GM12878 (cell line): ENCODE measurements at regions not wholly inside any gene's neighbourhood (a gene's known extent, or its start where the extent isn't known, plus 50 kb on each side); places are given as distances from the start of the nearest gene placed in this dataset.

Experiments used
- ATAC-seq: fragments of 200-7000 bp; cut with Tn5 transposase; 3 replicates; pipeline ENCODE4 v1.9.1; 2020; ENCODE audit warnings: mild to moderate bottlenecking, moderate library complexity
- BruUV-seq: library from RNA; stranded (reverse); fragments of 400-500 nt; replicated peaks from 2 replicates; lab custom pipeline; 2021; lab: Mats Ljungman, UMichigan
- CTCF ChIA-PET: fragments of 300-600 bp; sonication (Branson Sonifier 250); formaldehyde crosslinking; extraction: SDS; loops from one replicate; lab custom pipeline; 2021; ENCODE audit warnings: inconsistent platforms; lab: Yijun Ruan, JAX
- POLR2A ChIA-PET: fragments of 350-600 bp; formaldehyde crosslinking; extraction: SDS; loops from one replicate; lab custom pipeline; 2021; ENCODE audit warnings: inconsistent platforms; lab: Charles Lee
- RAD21 ChIA-PET: fragments of 300-600 bp; sonication (Branson Sonifier 250); formaldehyde crosslinking; loops from one replicate; lab custom pipeline; 2023; ENCODE audit warnings: antibody characterized with exemption; ENCODE audit not compliant: unreplicated experiment; lab: Charles Lee
- SMC1A ChIA-PET: fragments of 300-600 bp; sonication (Branson Sonifier 250); formaldehyde crosslinking; loops from one replicate; lab custom pipeline; 2023; ENCODE audit not compliant: unreplicated experiment, uncharacterized antibody; lab: Charles Lee
- DNase-seq: peaks from one replicate; pipeline ENCODE4 v3.0.0-alpha.2; 2011; ENCODE audit warnings: low read depth, low spot score
- FAIRE-seq: peaks from 3 replicates; lab custom pipeline; 2011; peaks lifted over from hg19 to GRCh38; lab: Jason Lieb, UNC
- H2AFZ ChIP-seq: 2 replicates; pipeline ENCODE4 v1.6.0; 2011; ENCODE audit warnings: low read depth, low read length, control low read depth; ENCODE audit not compliant: control insufficient read depth
- H3K27ac ChIP-seq: 2 replicates; pipeline ENCODE4 v1.5.1; 2011; ENCODE audit warnings: control low read depth; ENCODE audit not compliant: control insufficient read depth, insufficient read depth
- H3K27me3 ChIP-seq, 2 experiments: replicated peaks in 1 of 2; 2 replicates each; pipeline versions ENCODE4 v1.6.0 to v1.6.1; 2011; ENCODE audit warnings: low read length in 1 of 2; ENCODE audit not compliant: control insufficient read depth in 2 of 2, insufficient read depth in 2 of 2
- H3K36me3 ChIP-seq, 2 experiments: 2 replicates each; pipeline ENCODE4 v1.5.1; 2011; ENCODE audit warnings: low read length in 1 of 2; ENCODE audit not compliant: control insufficient read depth in 2 of 2, insufficient read depth in 2 of 2
- H3K4me1 ChIP-seq: 2 replicates; pipeline ENCODE4 v1.6.1; 2011; ENCODE audit warnings: mild to moderate bottlenecking, low read length, moderate library complexity, mixed read lengths; ENCODE audit not compliant: control insufficient read depth, insufficient read depth
- H3K4me2 ChIP-seq: 2 replicates; pipeline ENCODE4 v1.6.0; 2011; ENCODE audit warnings: control low read depth; ENCODE audit not compliant: control insufficient read depth, insufficient read depth
- H3K4me3 ChIP-seq: fragments of 200-600 bp; sonication (generic); 2 replicates; pipeline ENCODE4 v1.5.1; 2016
- H3K79me2 ChIP-seq: 2 replicates; pipeline ENCODE4 v1.6.0; 2011; ENCODE audit warnings: low read length; ENCODE audit not compliant: control insufficient read depth, insufficient read depth
- H3K9ac ChIP-seq: 2 replicates; pipeline ENCODE4 v1.8.0; 2011; ENCODE audit warnings: low read length, control low read depth, mixed read lengths; ENCODE audit not compliant: control insufficient read depth, insufficient read depth
- H3K9me3 ChIP-seq: replicated peaks from 3 replicates; pipeline ENCODE4 v1.5.1; 2011; ENCODE audit warnings: mild to moderate bottlenecking, low read length; ENCODE audit not compliant: control insufficient read depth, insufficient read depth
- H4K20me1 ChIP-seq: 2 replicates; pipeline ENCODE4 v1.6.0; 2011; ENCODE audit not compliant: control insufficient read depth, insufficient read depth
- ATF7 ChIP-seq: fragments of 450-650 bp; IDR thresholded peaks from 2 replicates; pipeline ENCODE4 v1.6.1; 2016; ENCODE audit warnings: low read depth, mild to moderate bottlenecking
- BCL11A ChIP-seq: IDR thresholded peaks from 2 replicates; pipeline ENCODE4 v1.6.1; 2011; ENCODE audit warnings: low read depth, low read length
- CBX3 ChIP-seq: fragments of 200-600 bp; sonication (generic); IDR thresholded peaks from 2 replicates; pipeline ENCODE4 v1.6.1; 2016; ENCODE audit warnings: low read depth, borderline replicate concordance
- CBX5 ChIP-seq: sonication (generic); IDR thresholded peaks from 2 replicates; pipeline ENCODE4 v1.6.1; 2016; ENCODE audit warnings: low read depth, moderate library complexity, mild to moderate bottlenecking, inconsistent platforms
- CHD4 ChIP-seq: fragments of 200-600 bp; sonication (generic); IDR thresholded peaks from 2 replicates; pipeline ENCODE4 v1.6.1; 2016; ENCODE audit warnings: mild to moderate bottlenecking
- DPF2 ChIP-seq: fragments of 450-650 bp; IDR thresholded peaks from 2 replicates; pipeline ENCODE4 v1.6.1; 2017; ENCODE audit warnings: mild to moderate bottlenecking
- EGR1 ChIP-seq, 2 experiments: IDR thresholded peaks; 1 replicate in 1 of 2; 2 replicates in 1 of 2; pipeline ENCODE4 v1.6.1; 2011 to 2012; ENCODE audit warnings: low read depth in 2 of 2, low read length in 2 of 2, borderline replicate concordance in 1 of 2, mild to moderate bottlenecking in 1 of 2, moderate library complexity in 1 of 2
- EP300 ChIP-seq, 2 experiments: fragments of 150-350 bp in 1 of 2; IDR thresholded peaks; 2 replicates each; pipeline ENCODE4 v1.6.1; 2011 to 2012; ENCODE audit warnings: low read depth in 2 of 2, low read length in 2 of 2, borderline replicate concordance in 1 of 2, improper control_type of control experiment in 1 of 2, inconsistent platforms in 1 of 2; ENCODE audit not compliant: control insufficient read depth in 1 of 2
- EZH2 ChIP-seq: IDR thresholded peaks from 2 replicates; pipeline ENCODE4 v1.6.1; 2012; ENCODE audit warnings: low read depth, mild to moderate bottlenecking, control low read depth, inconsistent platforms, low read length, borderline replicate concordance; ENCODE audit not compliant: control insufficient read depth
- HDAC6 ChIP-seq: fragments of 200-600 bp; sonication (generic); IDR thresholded peaks from one replicate; pipeline ENCODE4 v1.8.0; 2017; ENCODE audit warnings: antibody characterized with exemption; ENCODE audit not compliant: unreplicated experiment
- HDGF ChIP-seq: fragments of 450-650 bp; IDR thresholded peaks from 2 replicates; pipeline ENCODE4 v1.6.1; 2016; ENCODE audit warnings: antibody characterized with exemption
- IKZF1 ChIP-seq: fragments of 450-650 bp; conservative IDR thresholded peaks from 2 replicates; pipeline ENCODE4 v1.6.1; 2017; ENCODE audit warnings: antibody characterized with exemption, mild to moderate bottlenecking
- JUNB ChIP-seq: IDR thresholded peaks from 2 replicates; pipeline ENCODE4 v1.6.1; 2016; ENCODE audit warnings: antibody characterized with exemption, mild to moderate bottlenecking
- MTA2 ChIP-seq: fragments of 450-650 bp; IDR thresholded peaks from 2 replicates; pipeline ENCODE4 v1.6.1; 2016; ENCODE audit warnings: low read depth, mild to moderate bottlenecking, moderate library complexity
- MTA3 ChIP-seq: IDR thresholded peaks from 2 replicates; pipeline ENCODE4 v1.6.1; 2012; ENCODE audit warnings: low read length, inconsistent platforms, borderline replicate concordance
- NFIC ChIP-seq: IDR thresholded peaks from 2 replicates; pipeline ENCODE4 v1.6.1; 2012; ENCODE audit warnings: low read depth, mild to moderate bottlenecking, inconsistent platforms, low read length, moderate library complexity
- NFYB ChIP-seq: IDR thresholded peaks from 2 replicates; pipeline ENCODE4 v1.6.1; 2011; ENCODE audit warnings: low read depth, mild to moderate bottlenecking, low read length, improper control_type of control experiment, moderate library complexity; ENCODE audit not compliant: insufficient read depth
- POLR2AphosphoS5 ChIP-seq: IDR thresholded peaks from 2 replicates; pipeline ENCODE4 v1.6.1; 2011; ENCODE audit warnings: mild to moderate bottlenecking, low read length, inconsistent platforms
- RB1 ChIP-seq: fragments of 450-650 bp; formaldehyde crosslinking; IDR thresholded peaks from 2 replicates; pipeline ENCODE4 v1.6.1; 2017; ENCODE audit warnings: mild to moderate bottlenecking, borderline replicate concordance
- RBBP5 ChIP-seq: fragments of 200-600 bp; sonication (generic); conservative IDR thresholded peaks from 2 replicates; pipeline ENCODE4 v1.6.1; 2016
- SMARCA5 ChIP-seq: fragments of 450-650 bp; IDR thresholded peaks from 2 replicates; pipeline ENCODE4 v1.6.1; 2017; ENCODE audit warnings: mild to moderate bottlenecking
- SUZ12 ChIP-seq: fragments of 200-600 bp; sonication (generic); IDR thresholded peaks from one replicate; pipeline ENCODE4 v1.6.1; 2018; ENCODE audit warnings: antibody characterized with exemption, mild to moderate bottlenecking; ENCODE audit not compliant: unreplicated experiment
- ZSCAN29 ChIP-seq: fragments of 450-650 bp; IDR thresholded peaks from 2 replicates; pipeline ENCODE4 v1.6.1; 2017; ENCODE audit warnings: mild to moderate bottlenecking, moderate library complexity
- ZZZ3 ChIP-seq: IDR thresholded peaks from 2 replicates; pipeline ENCODE4 v1.6.1; 2011; ENCODE audit warnings: low read depth; ENCODE audit not compliant: control insufficient read depth, insufficient read length
- WGBS: methylation state at CpG from one replicate; pipeline ENCODE4 v1.1.6; 2016; ENCODE audit warnings: low lambda C conversion rate; ENCODE audit not compliant: insufficient replicate concordance, insufficient coverage; ENCODE audit errors: missing lambda C conversion rate; 5-methylcytosine and 5-hydroxymethylcytosine counted together
- in situ Hi-C: fragments of 300-500 bp; cut with MboI; formaldehyde crosslinking; loops from 9 replicates; pipeline ENCODE4 v1.14.3; 2018; ENCODE audit warnings: mixed read lengths
- intact Hi-C: fragments of 100-400 bp; cut with micrococcal nuclease; formaldehyde crosslinking; loops from one replicate; pipeline ENCODE4 v1.14.2; 2022; ENCODE audit not compliant: unreplicated experiment
- TF ChIP-seq, protein P1 (sequence below): IDR thresholded peaks from 2 replicates; pipeline ENCODE4 v1.6.1; 2011; ENCODE audit warnings: mild to moderate bottlenecking, low read depth, low read length, moderate library complexity; ENCODE audit not compliant: insufficient replicate concordance
- TF ChIP-seq, protein P2 (sequence below): fragments of 450-650 bp; IDR thresholded peaks from 2 replicates; pipeline ENCODE4 v1.6.1; 2017; ENCODE audit warnings: mild to moderate bottlenecking

DNA sequence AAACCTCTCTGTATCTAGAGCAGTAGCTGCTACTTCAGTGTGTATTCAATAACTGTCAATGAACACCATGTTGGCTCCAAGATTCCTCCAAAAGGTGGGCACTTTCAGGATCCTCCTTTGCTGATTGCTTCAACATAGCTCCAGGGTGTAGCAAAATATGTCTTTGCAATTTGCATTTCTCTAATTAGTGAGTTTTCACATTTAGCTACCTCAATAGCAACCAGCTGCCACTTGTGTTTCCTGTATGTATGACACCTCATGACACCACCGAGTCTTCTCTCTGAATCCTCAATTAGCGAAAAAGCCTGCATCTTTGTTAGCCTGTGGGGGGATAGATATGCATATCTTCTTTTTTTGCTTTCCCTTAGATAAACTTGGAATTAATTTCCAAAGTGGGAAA, 898.3 kb upstream of the FAT3 start:
- DNase-seq, result no peak
- Histone ChIP-seq H3K36me3 (no peaks in the 10 kb centered on the region), H3K4me2 (no peak overlapping the region), H3K9me3 (no peaks in the 10 kb centered on the region), H3K9ac (no peak overlapping the region), H3K27ac (no peak overlapping the region), H3K27me3 (no peaks in the 10 kb centered on the region), H3K79me2 (no peaks in the 10 kb centered on the region), H3K4me1 (no peaks in the 10 kb centered on the region), H4K20me1 (no peaks in the 10 kb centered on the region), H2AFZ (no peak overlapping the region), H3K4me3 (no peak overlapping the region)
- in situ Hi-C loops, result no loop called here
- intact Hi-C loops, result no loop called here
- RAD21 ChIA-PET, result interaction anchor here (0.9 kb wide), 1 partner anchor 95 kb away, joined by 3 read pairs; no protein-coding TSS in a partner anchor
- no TSS peak for BruUV-seq
- CTCF ChIA-PET, result interaction anchor here (1.0 kb wide), 1 partner anchor 24 kb away, joined by 4 read pairs; no protein-coding TSS in a partner anchor
- peak; percentile 85 for ATAC-seq
- FAIRE-seq, result no peak
- SMC1A ChIA-PET, result interaction anchor here (1.1 kb wide), 1 partner anchor 16 kb away, joined by 3 read pairs; no protein-coding TSS in a partner anchor
- POLR2A ChIA-PET, result no interaction called here
- 69% methylated on average over 2 of the region's 2 CpGs for WGBS
- TF ChIP-seq MTA2 (peak; percentile 72), JUNB (no peak), MTA3 (no peak), BCL11A (no peak), CBX5 (no peak), NFIC (no peak), CBX3 (no peak), POLR2AphosphoS5 (no peak), NFYB (no peak), EZH2 (no peak), SMARCA5 (no peak), HDGF (no peak), RB1 (no peak), CHD4 (no peak), ZZZ3 (no peak), IKZF1 (0 out of 2 replicates have a peak, but pooled peaks have one; percentile 31), EP300 (IDR thresholded peaks at IDR 0.05; ENCODE audit: borderline replicate concordance in 1 of 2, control insufficient read depth in 1 of 2, low read depth in 2 of 2, low read length in 2 of 2) (0 out of 4 replicates have a peak, but pooled peaks have one; percentile 26 to 27), ZSCAN29 (no peak), ATF7 (0 out of 2 replicates have a peak, but pooled peaks have one; percentile 11), HDAC6 (no peak), DPF2 (0 out of 2 replicates have a peak, but pooled peaks have one; percentile 32), EGR1 (IDR thresholded peaks at IDR 0.05; ENCODE audit: borderline replicate concordance in 1 of 2, low read depth in 2 of 2, low read length in 2 of 2) (no peak), RBBP5 (no peak), SUZ12 (no peak)
- TF ChIP-seq, protein P1, sequence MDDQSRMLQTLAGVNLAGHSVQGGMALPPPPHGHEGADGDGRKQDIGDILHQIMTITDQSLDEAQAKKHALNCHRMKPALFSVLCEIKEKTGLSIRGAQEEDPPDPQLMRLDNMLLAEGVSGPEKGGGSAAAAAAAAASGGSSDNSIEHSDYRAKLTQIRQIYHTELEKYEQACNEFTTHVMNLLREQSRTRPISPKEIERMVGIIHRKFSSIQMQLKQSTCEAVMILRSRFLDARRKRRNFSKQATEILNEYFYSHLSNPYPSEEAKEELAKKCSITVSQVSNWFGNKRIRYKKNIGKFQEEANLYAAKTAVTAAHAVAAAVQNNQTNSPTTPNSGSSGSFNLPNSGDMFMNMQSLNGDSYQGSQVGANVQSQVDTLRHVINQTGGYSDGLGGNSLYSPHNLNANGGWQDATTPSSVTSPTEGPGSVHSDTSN, result no peak
- TF ChIP-seq, protein P2, sequence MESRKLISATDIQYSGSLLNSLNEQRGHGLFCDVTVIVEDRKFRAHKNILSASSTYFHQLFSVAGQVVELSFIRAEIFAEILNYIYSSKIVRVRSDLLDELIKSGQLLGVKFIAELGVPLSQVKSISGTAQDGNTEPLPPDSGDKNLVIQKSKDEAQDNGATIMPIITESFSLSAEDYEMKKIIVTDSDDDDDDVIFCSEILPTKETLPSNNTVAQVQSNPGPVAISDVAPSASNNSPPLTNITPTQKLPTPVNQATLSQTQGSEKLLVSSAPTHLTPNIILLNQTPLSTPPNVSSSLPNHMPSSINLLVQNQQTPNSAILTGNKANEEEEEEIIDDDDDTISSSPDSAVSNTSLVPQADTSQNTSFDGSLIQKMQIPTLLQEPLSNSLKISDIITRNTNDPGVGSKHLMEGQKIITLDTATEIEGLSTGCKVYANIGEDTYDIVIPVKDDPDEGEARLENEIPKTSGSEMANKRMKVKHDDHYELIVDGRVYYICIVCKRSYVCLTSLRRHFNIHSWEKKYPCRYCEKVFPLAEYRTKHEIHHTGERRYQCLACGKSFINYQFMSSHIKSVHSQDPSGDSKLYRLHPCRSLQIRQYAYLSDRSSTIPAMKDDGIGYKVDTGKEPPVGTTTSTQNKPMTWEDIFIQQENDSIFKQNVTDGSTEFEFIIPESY, result no peak
